Activated CD4-positive, CD25-positive, alpha-beta regulatory T cell treated with anti-CD3 and anti-CD28 coated beads, Interleukin-2, amount 50 U/mL, for 72 hours (primary cell): ENCODE measurements at regions not wholly inside any gene's neighbourhood (a gene's known extent, or its start where the extent isn't known, plus 50 kb on each side); places are given as distances from the start of the nearest gene placed in this dataset.

Experiments used
- DNase-seq: peaks from one replicate; pipeline ENCODE4 v3.0.0; 2021

- no peak for DNase-seq
Observed at GRCh38 chr21:16597753-16598152, 868.0 kb downstream of the USP25 start.

- no peak for DNase-seq
Observed at GRCh38 chr21:16605597-16605996, 875.8 kb downstream of the USP25 start.

GRCh38 chr21:16606271-16606670, 876.5 kb downstream of the USP25 start:
- DNase-seq: no peak

- DNase-seq: no peak
Observed at GRCh38 chr21:16608209-16608830, 878.5 kb downstream of the USP25 start.

- DNase-seq: no peak
Observed at GRCh38 chr21:16619281-16619680, 889.5 kb downstream of the USP25 start.

GRCh38 chr21:16620786-16621320, 891.1 kb downstream of the USP25 start:
- DNase-seq: no peak

GRCh38 chr21:16624479-16625118, 888.2 kb upstream of the CXADR start:
- no peak for DNase-seq

GRCh38 chr21:16625491-16625890, 887.4 kb upstream of the CXADR start:
- DNase-seq: no peak

GRCh38 chr21:16633831-16634459, 878.9 kb upstream of the CXADR start:
- no peak for DNase-seq

- no peak for DNase-seq
Observed at GRCh38 chr21:16634515-16634914, 878.3 kb upstream of the CXADR start.

- no peak for DNase-seq
Observed at GRCh38 chr21:16640297-16641027, 872.4 kb upstream of the CXADR start.

- no peak for DNase-seq
Observed at GRCh38 chr21:16642353-16642752, 870.5 kb upstream of the CXADR start.

- DNase-seq: no peak
Observed at GRCh38 chr21:16644685-16645084, 868.2 kb upstream of the CXADR start.

- DNase-seq: no peak
Observed at GRCh38 chr21:16650714-16651366, 862.0 kb upstream of the CXADR start.

GRCh38 chr21:16651956-16652355, 860.9 kb upstream of the CXADR start:
- no peak for DNase-seq

- DNase-seq: no peak
Observed at GRCh38 chr21:16663436-16663835, 849.4 kb upstream of the CXADR start.

GRCh38 chr21:16667395-16667794, 845.4 kb upstream of the CXADR start:
- DNase-seq: no peak

GRCh38 chr21:16674949-16675348, 837.9 kb upstream of the CXADR start:
- DNase-seq: no peak

- no peak for DNase-seq
Observed at GRCh38 chr21:16676391-16676790, 836.5 kb upstream of the CXADR start.

- DNase-seq: no peak
Observed at GRCh38 chr21:16678429-16679160, 834.2 kb upstream of the CXADR start.

GRCh38 chr21:16695074-16695473, 817.8 kb upstream of the CXADR start:
- DNase-seq: no peak

- no peak for DNase-seq
Observed at GRCh38 chr21:16707274-16707673, 805.6 kb upstream of the CXADR start.
